ENCODE measurements at regions not wholly inside any gene's neighbourhood (a gene's known extent, or its start where the extent isn't known, plus 50 kb on each side); places are given as distances from the start of the nearest gene placed in this dataset.

GRCh38 chr2:147688242-147688641, 156.6 kb upstream of the ACVR2A start:
- no peaks in the 10 kb centered on the region for H3K27me3 ChIP-seq (ENCODE audit: insufficient read depth, poor library complexity, severe bottlenecking)
- no peak for TF ChIP-seq GABPA (IDR thresholded peaks at IDR 0.05; ENCODE audit: low read depth)
- H3K4me3 ChIP-seq (replicated peaks; ENCODE audit: insufficient read depth, low read length), result no peak overlapping the region
- no peak overlapping the region for H3K27ac ChIP-seq (replicated peaks)
- no peak for DNase-seq (ENCODE audit: low read depth in 1 of 2, low spot score in 1 of 2)

GRCh38 chr2:147686365-147686764, 158.5 kb upstream of the ACVR2A start:
- TF ChIP-seq SPI1 (IDR thresholded peaks at IDR 0.05; ENCODE audit: borderline replicate concordance, low read depth) (no peak), CTCF (IDR thresholded peaks at IDR 0.05; ENCODE audit: insufficient read depth, low read length) (no peak), POLR2AphosphoS5 (IDR thresholded peaks at IDR 0.05; ENCODE audit: low read depth) (no peak), GABPA (IDR thresholded peaks at IDR 0.05; ENCODE audit: low read depth) (no peak), REST (IDR thresholded peaks at IDR 0.05; ENCODE audit: insufficient replicate concordance, low read depth) (no peak)
- Histone ChIP-seq H3K27ac (replicated peaks) (no peak overlapping the region), H3K27me3 (ENCODE audit: insufficient read depth, poor library complexity, severe bottlenecking) (no peaks in the 10 kb centered on the region), H3K4me3 (replicated peaks; ENCODE audit: insufficient read depth, low read length) (no peak overlapping the region)
- no peak for DNase-seq (ENCODE audit: low read depth in 1 of 2, low spot score in 1 of 2)

- TF ChIP-seq POLR2AphosphoS5 (IDR thresholded peaks at IDR 0.05; ENCODE audit: low read depth) (no peak), SPI1 (IDR thresholded peaks at IDR 0.05; ENCODE audit: borderline replicate concordance, low read depth) (no peak), GABPA (IDR thresholded peaks at IDR 0.05; ENCODE audit: low read depth) (no peak), CTCF (IDR thresholded peaks at IDR 0.05; ENCODE audit: insufficient read depth, low read length) (no peak), REST (IDR thresholded peaks at IDR 0.05; ENCODE audit: insufficient replicate concordance, low read depth) (no peak)
These were observed 159.9 kb upstream of the ACVR2A start for GRCh38 chr2:147684903-147685302.

GRCh38 chr2:147683380-147683779, 161.4 kb upstream of the ACVR2A start:
- TF ChIP-seq REST (IDR thresholded peaks at IDR 0.05; ENCODE audit: insufficient replicate concordance, low read depth) (no peak), POLR2AphosphoS5 (IDR thresholded peaks at IDR 0.05; ENCODE audit: low read depth) (no peak), CTCF (IDR thresholded peaks at IDR 0.05; ENCODE audit: insufficient read depth, low read length) (no peak), GABPA (IDR thresholded peaks at IDR 0.05; ENCODE audit: low read depth) (no peak), SPI1 (IDR thresholded peaks at IDR 0.05; ENCODE audit: borderline replicate concordance, low read depth) (no peak)
- no peak for DNase-seq (ENCODE audit: low read depth in 1 of 2, low spot score in 1 of 2)
- H3K27me3 ChIP-seq (ENCODE audit: insufficient read depth, poor library complexity, severe bottlenecking), result no peaks in the 10 kb centered on the region
- no peak overlapping the region for H3K4me3 ChIP-seq (replicated peaks; ENCODE audit: insufficient read depth, low read length)
- H3K27ac ChIP-seq (replicated peaks), result no peak overlapping the region

More at GRCh38 chr2:147684903-147685302, 159.9 kb upstream of the ACVR2A start:
- no peak overlapping the region for H3K27ac ChIP-seq (replicated peaks)
- H3K27me3 ChIP-seq (ENCODE audit: insufficient read depth, poor library complexity, severe bottlenecking), result no peaks in the 10 kb centered on the region
- DNase-seq (ENCODE audit: low read depth in 1 of 2, low spot score in 1 of 2), result no peak
- H3K4me3 ChIP-seq (replicated peaks; ENCODE audit: insufficient read depth, low read length), result no peak overlapping the region

Data from HL-60 (cell line).